SK-N-SH treated with all-trans-retinoic acid at 6 μM for 48 hours (cell line): ENCODE measurements at regions not wholly inside any gene's neighbourhood (a gene's known extent, or its start where the extent isn't known, plus 50 kb on each side); places are given as distances from the start of the nearest gene placed in this dataset.

Experiments used
- ATAC-seq: fragments of 200-7000 bp; cut with Tn5 transposase; 3 replicates; pipeline ENCODE4 v1.9.1; 2020; ENCODE audit warnings: mild to moderate bottlenecking, moderate library complexity
- ARNTL ChIP-seq: fragments of 450-650 bp; formaldehyde crosslinking; IDR thresholded peaks from 2 replicates; pipeline ENCODE4 v1.5.0; 2020; ENCODE audit warnings: low read depth, mild to moderate bottlenecking, moderate library complexity, borderline replicate concordance
- BACH2 ChIP-seq: fragments of 250-450 bp; sonication (Bioruptor Pico); IDR thresholded peaks from 2 replicates; pipeline ENCODE4 v1.9.0; 2021; ENCODE audit warnings: mild to moderate bottlenecking, borderline replicate concordance
- CSDC2 ChIP-seq: fragments of 250-450 bp; sonication (Bioruptor Pico); IDR thresholded peaks from 2 replicates; pipeline ENCODE4 v1.5.0; 2020; ENCODE audit warnings: mild to moderate bottlenecking, moderate library complexity
- ESRRG ChIP-seq: fragments of 250-450 bp; sonication (Bioruptor Pico); IDR thresholded peaks from 2 replicates; pipeline ENCODE4 v1.6.1; 2021; ENCODE audit warnings: mild to moderate bottlenecking
- ISL1 ChIP-seq: fragments of 250-450 bp; sonication (Bioruptor Pico); IDR thresholded peaks from 2 replicates; pipeline ENCODE4 v2.1.2; 2022; ENCODE audit warnings: mild to moderate bottlenecking, moderate library complexity
- OSR1 ChIP-seq: fragments of 250-450 bp; sonication (Bioruptor Pico); IDR thresholded peaks from 2 replicates; pipeline ENCODE4 v1.8.0; 2022; ENCODE audit warnings: moderate library complexity, mild to moderate bottlenecking, inconsistent platforms
- PPARA ChIP-seq: fragments of 250-450 bp; sonication (Bioruptor Pico); IDR thresholded peaks from 2 replicates; pipeline ENCODE4 v1.5.0; 2020; ENCODE audit warnings: mild to moderate bottlenecking, borderline replicate concordance
- RARB ChIP-seq: fragments of 250-450 bp; sonication (Bioruptor Pico); IDR thresholded peaks from 2 replicates; pipeline ENCODE4 v1.8.0; 2021; ENCODE audit warnings: mild to moderate bottlenecking, moderate library complexity
- SNAI2 ChIP-seq: fragments of 250-450 bp; sonication (Bioruptor Pico); IDR thresholded peaks from 2 replicates; pipeline ENCODE4 v1.5.0; 2020; ENCODE audit warnings: mild to moderate bottlenecking, moderate library complexity
- TCF4 ChIP-seq: fragments of 250-450 bp; sonication (Bioruptor Pico); IDR thresholded peaks from 2 replicates; pipeline ENCODE4 v1.8.0; 2021; ENCODE audit warnings: mild to moderate bottlenecking, moderate library complexity, borderline replicate concordance
- TOX ChIP-seq: fragments of 250-450 bp; sonication (Bioruptor Pico); IDR thresholded peaks from 2 replicates; pipeline ENCODE4 v1.8.0; 2021; ENCODE audit warnings: mild to moderate bottlenecking, moderate library complexity, borderline replicate concordance
- ZC3H10 ChIP-seq: fragments of 250-450 bp; sonication (Bioruptor Pico); IDR thresholded peaks from 2 replicates; pipeline ENCODE4 v1.5.1; 2021; ENCODE audit warnings: mild to moderate bottlenecking, moderate library complexity
- ZFP3 ChIP-seq: fragments of 250-450 bp; sonication (Bioruptor Pico); IDR thresholded peaks from 2 replicates; pipeline ENCODE4 v1.5.0; 2020; ENCODE audit warnings: mild to moderate bottlenecking, moderate library complexity
- ZFP30 ChIP-seq: fragments of 450-650 bp; formaldehyde crosslinking; IDR thresholded peaks from 2 replicates; pipeline ENCODE4 v1.5.0; 2022; ENCODE audit warnings: mild to moderate bottlenecking, moderate library complexity
- ZNF565 ChIP-seq: fragments of 450-650 bp; formaldehyde crosslinking; conservative IDR thresholded peaks from 2 replicates; pipeline ENCODE4 v1.5.0; 2020; ENCODE audit warnings: low read depth, mild to moderate bottlenecking, moderate library complexity
- ZNF70 ChIP-seq: fragments of 450-650 bp; formaldehyde crosslinking; IDR thresholded peaks from 2 replicates; pipeline ENCODE4 v1.5.0; 2020; ENCODE audit warnings: mild to moderate bottlenecking, moderate library complexity
- ZNF8 ChIP-seq: fragments of 450-650 bp; formaldehyde crosslinking; IDR thresholded peaks from 2 replicates; pipeline ENCODE4 v1.5.0; 2020; ENCODE audit warnings: mild to moderate bottlenecking, moderate library complexity
- TF ChIP-seq, protein P1 (sequence below): fragments of 250-450 bp; sonication (Bioruptor Pico); IDR thresholded peaks from 2 replicates; pipeline ENCODE4 v1.5.0; 2020; ENCODE audit warnings: mild to moderate bottlenecking, moderate library complexity
- TF ChIP-seq, protein P2 (sequence below): fragments of 250-450 bp; sonication (Bioruptor Pico); IDR thresholded peaks from 2 replicates; pipeline ENCODE4 v1.5.1; 2020; ENCODE audit warnings: low read depth, mild to moderate bottlenecking, moderate library complexity
- TF ChIP-seq, protein P3 (sequence below): fragments of 250-450 bp; sonication (Bioruptor Pico); IDR thresholded peaks from 2 replicates; pipeline ENCODE4 v1.8.0; 2020; ENCODE audit warnings: mild to moderate bottlenecking, moderate library complexity, borderline replicate concordance
- TF ChIP-seq, protein P4 (sequence below): fragments of 250-450 bp; sonication (Bioruptor Pico); IDR thresholded peaks from 2 replicates; pipeline ENCODE4 v1.8.0; 2021; ENCODE audit warnings: low read depth, mild to moderate bottlenecking, moderate library complexity, borderline replicate concordance

DNA sequence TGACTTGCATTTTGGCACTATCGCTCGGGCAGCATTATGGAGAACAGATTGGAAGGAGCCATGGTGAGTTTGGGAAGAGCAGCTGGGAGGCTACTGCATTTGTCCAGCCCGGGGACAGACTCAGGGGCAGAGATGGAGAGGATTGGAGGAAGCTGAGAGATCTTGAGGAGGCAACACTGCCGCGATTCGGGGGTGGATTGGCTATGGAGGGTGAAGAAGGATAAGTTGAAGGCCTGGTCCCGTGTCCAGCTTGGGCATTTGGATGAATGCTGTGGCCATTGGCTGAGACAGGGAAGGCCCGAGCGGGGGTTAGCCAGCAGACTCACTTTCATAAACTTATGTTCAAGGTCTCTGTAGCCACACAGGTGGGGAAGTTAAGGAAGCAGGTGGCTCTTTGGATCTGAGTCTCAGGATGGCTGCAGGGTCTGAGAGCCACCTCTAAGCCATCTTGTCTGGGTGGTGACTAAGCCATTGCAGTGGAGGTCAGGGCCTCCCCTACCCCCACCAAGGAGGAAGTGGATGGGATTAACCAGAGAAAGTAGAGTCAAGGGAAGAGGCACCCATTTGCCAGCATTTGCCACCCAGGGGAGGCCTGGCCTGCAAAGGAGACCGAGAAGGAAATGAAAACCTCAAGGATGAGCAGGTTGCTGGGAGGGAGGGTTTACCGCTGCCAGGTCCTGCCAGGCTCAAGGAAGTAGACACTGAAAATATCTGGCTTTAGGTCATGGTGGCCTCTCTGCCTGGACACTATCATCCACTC is 144.0 kb upstream of the TLE3 start:
- no peak for ATAC-seq
- TF ChIP-seq RARB, result no peak

DNA sequence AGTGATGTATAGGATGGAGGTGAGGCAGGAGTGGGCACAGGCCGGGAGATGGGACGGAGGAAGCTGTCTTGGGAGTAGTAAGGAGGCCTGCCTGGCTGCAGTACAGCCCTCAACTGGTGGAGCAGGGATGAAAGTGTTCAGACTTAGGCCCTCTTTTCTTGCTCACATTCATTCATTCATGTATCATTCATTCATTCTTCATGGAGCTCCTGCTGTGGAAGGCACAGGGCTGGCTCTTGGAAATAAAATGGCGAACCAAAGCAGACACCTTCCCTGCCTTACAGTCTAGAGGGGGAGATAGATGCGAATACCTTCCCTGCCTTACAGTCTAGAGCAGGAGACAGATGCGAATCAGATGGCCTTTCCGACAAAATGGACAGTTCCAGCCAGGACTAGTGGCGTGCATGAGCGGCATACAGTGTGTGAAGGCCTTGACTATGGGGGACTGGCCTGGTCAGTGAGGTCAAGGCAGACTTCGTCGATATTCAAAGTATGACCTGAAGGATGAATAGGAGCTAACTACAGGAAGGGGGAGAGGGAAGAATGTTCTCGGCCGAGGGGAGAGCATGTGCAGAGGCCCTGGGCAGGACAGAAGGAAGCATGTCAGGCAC is 143.2 kb upstream of the TLE3 start:
- TF ChIP-seq, protein P1, sequence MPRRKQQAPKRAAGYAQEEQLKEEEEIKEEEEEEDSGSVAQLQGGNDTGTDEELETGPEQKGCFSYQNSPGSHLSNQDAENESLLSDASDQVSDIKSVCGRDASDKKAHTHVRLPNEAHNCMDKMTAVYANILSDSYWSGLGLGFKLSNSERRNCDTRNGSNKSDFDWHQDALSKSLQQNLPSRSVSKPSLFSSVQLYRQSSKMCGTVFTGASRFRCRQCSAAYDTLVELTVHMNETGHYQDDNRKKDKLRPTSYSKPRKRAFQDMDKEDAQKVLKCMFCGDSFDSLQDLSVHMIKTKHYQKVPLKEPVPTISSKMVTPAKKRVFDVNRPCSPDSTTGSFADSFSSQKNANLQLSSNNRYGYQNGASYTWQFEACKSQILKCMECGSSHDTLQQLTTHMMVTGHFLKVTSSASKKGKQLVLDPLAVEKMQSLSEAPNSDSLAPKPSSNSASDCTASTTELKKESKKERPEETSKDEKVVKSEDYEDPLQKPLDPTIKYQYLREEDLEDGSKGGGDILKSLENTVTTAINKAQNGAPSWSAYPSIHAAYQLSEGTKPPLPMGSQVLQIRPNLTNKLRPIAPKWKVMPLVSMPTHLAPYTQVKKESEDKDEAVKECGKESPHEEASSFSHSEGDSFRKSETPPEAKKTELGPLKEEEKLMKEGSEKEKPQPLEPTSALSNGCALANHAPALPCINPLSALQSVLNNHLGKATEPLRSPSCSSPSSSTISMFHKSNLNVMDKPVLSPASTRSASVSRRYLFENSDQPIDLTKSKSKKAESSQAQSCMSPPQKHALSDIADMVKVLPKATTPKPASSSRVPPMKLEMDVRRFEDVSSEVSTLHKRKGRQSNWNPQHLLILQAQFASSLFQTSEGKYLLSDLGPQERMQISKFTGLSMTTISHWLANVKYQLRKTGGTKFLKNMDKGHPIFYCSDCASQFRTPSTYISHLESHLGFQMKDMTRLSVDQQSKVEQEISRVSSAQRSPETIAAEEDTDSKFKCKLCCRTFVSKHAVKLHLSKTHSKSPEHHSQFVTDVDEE, result no peak
- TF ChIP-seq ISL1 (CRISPR knock-in tag) (no peak), PPARA (CRISPR knock-in tag) (no peak), RARB (no peak), ZNF565 (CRISPR knock-in tag) (no peak)
- TF ChIP-seq, protein P2, sequence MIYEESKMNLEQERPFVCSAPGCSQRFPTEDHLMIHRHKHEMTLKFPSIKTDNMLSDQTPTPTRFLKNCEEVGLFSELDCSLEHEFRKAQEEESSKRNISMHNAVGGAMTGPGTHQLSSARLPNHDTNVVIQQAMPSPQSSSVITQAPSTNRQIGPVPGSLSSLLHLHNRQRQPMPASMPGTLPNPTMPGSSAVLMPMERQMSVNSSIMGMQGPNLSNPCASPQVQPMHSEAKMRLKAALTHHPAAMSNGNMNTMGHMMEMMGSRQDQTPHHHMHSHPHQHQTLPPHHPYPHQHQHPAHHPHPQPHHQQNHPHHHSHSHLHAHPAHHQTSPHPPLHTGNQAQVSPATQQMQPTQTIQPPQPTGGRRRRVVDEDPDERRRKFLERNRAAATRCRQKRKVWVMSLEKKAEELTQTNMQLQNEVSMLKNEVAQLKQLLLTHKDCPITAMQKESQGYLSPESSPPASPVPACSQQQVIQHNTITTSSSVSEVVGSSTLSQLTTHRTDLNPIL (CRISPR knock-in tag), result no peak
- ATAC-seq, result no peak

DNA sequence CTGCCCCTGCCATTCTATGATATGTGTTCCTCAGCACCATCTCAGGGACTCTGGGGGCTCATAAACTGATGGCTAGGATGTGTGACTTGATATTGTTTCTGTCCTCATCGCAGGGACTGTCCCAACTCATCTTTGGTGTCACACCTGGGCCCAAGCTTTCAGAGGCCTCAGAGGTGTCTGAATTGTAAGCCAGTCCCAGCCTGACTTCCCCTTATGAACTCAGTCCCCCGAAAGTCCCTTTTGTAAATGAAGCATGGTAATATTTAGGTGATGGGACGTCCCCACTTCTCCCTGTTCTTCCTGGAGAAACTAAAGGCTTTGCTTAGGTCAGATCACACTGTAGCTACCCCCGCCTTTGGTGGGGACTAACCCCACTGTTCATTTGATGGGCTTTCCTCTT is 142.4 kb upstream of the TLE3 start:
- TF ChIP-seq PPARA (CRISPR knock-in tag) (no peak), TCF4 (CRISPR knock-in tag) (no peak), ZNF70 (CRISPR knock-in tag) (no peak), BACH2 (no peak), ZC3H10 (CRISPR knock-in tag) (no peak), ZFP3 (CRISPR knock-in tag) (no peak), ARNTL (CRISPR knock-in tag) (no peak), SNAI2 (CRISPR knock-in tag) (no peak), OSR1 (CRISPR knock-in tag) (no peak), TOX (CRISPR knock-in tag) (no peak), ZNF8 (CRISPR knock-in tag) (no peak), ISL1 (CRISPR knock-in tag) (no peak), ESRRG (CRISPR knock-in tag) (no peak), CSDC2 (CRISPR knock-in tag) (no peak)
- TF ChIP-seq, protein P2 (CRISPR knock-in tag), result no peak
- TF ChIP-seq, protein P3, sequence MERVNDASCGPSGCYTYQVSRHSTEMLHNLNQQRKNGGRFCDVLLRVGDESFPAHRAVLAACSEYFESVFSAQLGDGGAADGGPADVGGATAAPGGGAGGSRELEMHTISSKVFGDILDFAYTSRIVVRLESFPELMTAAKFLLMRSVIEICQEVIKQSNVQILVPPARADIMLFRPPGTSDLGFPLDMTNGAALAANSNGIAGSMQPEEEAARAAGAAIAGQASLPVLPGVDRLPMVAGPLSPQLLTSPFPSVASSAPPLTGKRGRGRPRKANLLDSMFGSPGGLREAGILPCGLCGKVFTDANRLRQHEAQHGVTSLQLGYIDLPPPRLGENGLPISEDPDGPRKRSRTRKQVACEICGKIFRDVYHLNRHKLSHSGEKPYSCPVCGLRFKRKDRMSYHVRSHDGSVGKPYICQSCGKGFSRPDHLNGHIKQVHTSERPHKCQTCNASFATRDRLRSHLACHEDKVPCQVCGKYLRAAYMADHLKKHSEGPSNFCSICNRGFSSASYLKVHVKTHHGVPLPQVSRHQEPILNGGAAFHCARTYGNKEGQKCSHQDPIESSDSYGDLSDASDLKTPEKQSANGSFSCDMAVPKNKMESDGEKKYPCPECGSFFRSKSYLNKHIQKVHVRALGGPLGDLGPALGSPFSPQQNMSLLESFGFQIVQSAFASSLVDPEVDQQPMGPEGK, result no peak
- no peak for ATAC-seq

DNA sequence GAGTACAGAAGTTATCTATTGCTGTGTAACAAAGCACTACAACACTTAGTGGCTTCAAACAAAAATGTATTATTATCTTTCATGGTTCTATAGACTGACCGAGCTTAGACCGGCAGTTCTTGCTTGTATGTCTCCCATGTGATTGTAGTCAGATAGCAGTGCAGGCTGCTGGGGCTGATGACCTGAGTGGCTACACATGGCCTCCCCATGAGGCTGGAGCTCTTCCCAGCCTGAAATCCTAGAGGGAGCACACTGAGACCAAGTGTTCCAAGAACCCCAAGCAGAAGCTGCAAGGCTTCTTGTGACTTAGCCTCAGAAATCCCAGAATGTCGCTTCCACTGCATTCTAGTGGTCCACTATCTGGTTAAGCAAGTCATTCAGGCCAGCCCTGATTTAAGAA is 141.2 kb upstream of the TLE3 start:
- no peak for ATAC-seq
- TF ChIP-seq RARB, result no peak
- TF ChIP-seq, protein P2 (CRISPR knock-in tag), result no peak
- TF ChIP-seq TOX (CRISPR knock-in tag), result no peak
- TF ChIP-seq, protein P1, result no peak
- TF ChIP-seq, protein P4, sequence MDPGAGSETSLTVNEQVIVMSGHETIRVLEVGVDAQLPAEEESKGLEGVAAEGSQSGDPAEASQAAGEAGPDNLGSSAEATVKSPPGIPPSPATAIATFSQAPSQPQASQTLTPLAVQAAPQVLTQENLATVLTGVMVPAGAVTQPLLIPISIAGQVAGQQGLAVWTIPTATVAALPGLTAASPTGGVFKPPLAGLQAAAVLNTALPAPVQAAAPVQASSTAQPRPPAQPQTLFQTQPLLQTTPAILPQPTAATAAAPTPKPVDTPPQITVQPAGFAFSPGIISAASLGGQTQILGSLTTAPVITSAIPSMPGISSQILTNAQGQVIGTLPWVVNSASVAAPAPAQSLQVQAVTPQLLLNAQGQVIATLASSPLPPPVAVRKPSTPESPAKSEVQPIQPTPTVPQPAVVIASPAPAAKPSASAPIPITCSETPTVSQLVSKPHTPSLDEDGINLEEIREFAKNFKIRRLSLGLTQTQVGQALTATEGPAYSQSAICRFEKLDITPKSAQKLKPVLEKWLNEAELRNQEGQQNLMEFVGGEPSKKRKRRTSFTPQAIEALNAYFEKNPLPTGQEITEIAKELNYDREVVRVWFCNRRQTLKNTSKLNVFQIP (CRISPR knock-in tag), result no peak
- no peak for TF ChIP-seq ARNTL (CRISPR knock-in tag)
- no peak for TF ChIP-seq TCF4 (CRISPR knock-in tag)
- no peak for TF ChIP-seq SNAI2 (CRISPR knock-in tag)
- no peak for TF ChIP-seq CSDC2 (CRISPR knock-in tag)
- no peak for TF ChIP-seq ZNF70 (CRISPR knock-in tag)
- no peak for TF ChIP-seq ZFP30 (CRISPR knock-in tag)
- no peak for TF ChIP-seq ZC3H10 (CRISPR knock-in tag)
- TF ChIP-seq ZNF8 (CRISPR knock-in tag), result no peak
